ENCODE measurements at regions not wholly inside any gene's neighbourhood (a gene's known extent, or its start where the extent isn't known, plus 50 kb on each side); places are given as distances from the start of the nearest gene placed in this dataset.

DNA sequence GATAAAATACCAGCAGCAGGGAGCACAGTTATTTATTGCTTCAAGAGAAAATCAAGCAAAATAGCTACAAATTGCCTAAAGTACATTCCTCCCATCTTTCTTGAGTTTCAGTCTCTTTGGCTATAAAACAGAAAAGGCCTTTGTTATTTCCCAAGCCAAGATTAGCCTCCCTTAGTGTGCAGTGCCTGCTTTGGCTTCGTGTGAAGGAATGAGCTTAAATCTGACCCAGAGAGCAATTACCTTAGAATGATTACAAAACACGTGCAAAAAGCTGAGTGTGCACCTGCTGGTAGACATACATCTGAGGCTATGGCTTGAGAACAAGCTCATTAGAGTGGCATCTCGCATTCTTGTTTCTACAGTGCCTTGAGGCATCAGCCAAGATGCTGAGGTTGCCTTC lies 250.8 kb downstream of the C4orf33 start:
- Histone ChIP-seq H3K27ac (ENCODE audit: low read depth, low read length, severe bottlenecking) (no peak overlapping the region), H3K4me1 (ENCODE audit: control insufficient read depth, insufficient read depth, low read length, poor library complexity, severe bottlenecking) (no peaks in the 10 kb centered on the region), H3K36me3 (ENCODE audit: control insufficient read depth, insufficient read depth, low read length) (no peaks in the 10 kb centered on the region), H3K9me3 (ENCODE audit: control insufficient read depth, low read length) (no peaks in the 10 kb centered on the region), H3K4me3 (ENCODE audit: extremely low read depth, insufficient read depth, low read length, poor library complexity, severe bottlenecking) (no peak overlapping the region)
- 72 to 86% methylated on average over 2 to 3 of the region's 3 CpGs for WGBS, 2 experiments (ENCODE audit: insufficient coverage in 2 of 2)

DNA sequence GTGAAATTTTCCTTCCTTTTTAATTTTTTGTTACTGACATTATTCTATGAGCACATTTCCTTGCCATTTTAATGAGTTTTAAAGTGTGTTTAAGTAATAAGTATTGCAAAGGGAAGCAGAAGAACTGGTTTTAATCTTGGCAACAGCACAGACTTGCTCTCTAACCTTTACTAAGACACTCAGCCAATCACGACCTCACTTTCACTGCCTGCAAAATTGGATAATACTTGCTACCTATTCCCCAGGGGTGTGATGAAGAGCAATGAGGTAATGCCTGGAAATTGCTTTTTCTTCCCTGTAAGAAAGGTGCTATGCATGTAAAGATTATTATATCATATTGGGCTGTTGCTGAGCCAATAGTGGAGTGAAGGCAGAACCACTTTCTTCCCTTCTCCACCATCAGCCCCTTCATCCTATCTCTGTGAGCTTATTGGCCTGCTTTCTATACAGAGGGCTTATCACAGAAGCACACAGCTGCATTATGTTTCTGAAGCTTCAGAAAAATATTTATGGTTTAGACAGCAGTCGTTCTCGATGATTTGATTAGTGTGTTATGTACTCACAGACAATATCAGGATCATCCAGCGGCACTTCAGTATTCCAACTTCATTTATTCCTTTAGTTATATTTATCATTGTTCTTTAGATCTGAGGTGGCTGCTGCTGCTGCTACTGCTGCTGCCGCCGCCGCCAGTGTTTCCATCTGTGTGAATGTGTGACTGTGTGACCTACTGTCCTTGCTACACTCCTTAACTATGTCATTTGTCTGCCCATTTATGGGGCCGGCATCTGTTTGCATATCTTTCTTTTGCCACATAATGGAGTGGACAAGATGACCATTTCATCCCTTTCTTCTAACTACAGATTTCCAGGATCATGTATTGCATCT lies 255.1 kb downstream of the C4orf33 start:
- H3K27ac ChIP-seq (ENCODE audit: low read depth, low read length, severe bottlenecking) = no peak overlapping the region
- H3K9me3 ChIP-seq (ENCODE audit: control insufficient read depth, low read length) = no peaks in the 10 kb centered on the region
- no peak overlapping the region for H3K4me3 ChIP-seq (ENCODE audit: extremely low read depth, insufficient read depth, low read length, poor library complexity, severe bottlenecking)
- WGBS, 2 experiments (ENCODE audit: insufficient coverage in 2 of 2) = 89 to 100% methylated on average over 1 of the region's 8 CpGs
- H3K4me1 ChIP-seq (ENCODE audit: control insufficient read depth, insufficient read depth, low read length, poor library complexity, severe bottlenecking) = no peaks in the 10 kb centered on the region
- no peaks in the 10 kb centered on the region for H3K36me3 ChIP-seq (ENCODE audit: control insufficient read depth, insufficient read depth, low read length)

DNA sequence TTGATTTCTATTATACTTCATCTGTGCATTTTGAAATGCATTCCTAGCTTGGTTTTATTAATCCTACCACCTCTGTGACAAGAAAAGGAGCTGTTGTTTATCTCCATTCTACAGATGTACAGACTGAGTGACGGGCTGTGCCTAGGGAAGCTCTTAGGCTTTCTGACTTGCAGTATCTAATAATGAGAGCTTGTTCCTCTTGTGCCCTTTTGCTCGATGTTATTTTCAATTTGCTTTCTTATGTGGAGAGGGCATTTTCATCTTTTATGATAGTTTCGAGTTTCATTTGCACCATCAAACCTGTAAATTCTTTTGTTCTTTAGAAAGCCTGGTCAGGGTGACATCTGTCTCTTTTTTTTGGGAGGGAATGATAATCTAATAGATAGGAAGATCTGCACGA lies 256.5 kb downstream of the C4orf33 start:
- Histone ChIP-seq H3K36me3 (ENCODE audit: control insufficient read depth, insufficient read depth, low read length) (no peaks in the 10 kb centered on the region), H3K27ac (ENCODE audit: low read depth, low read length, severe bottlenecking) (no peak overlapping the region), H3K4me3 (ENCODE audit: extremely low read depth, insufficient read depth, low read length, poor library complexity, severe bottlenecking) (no peak overlapping the region), H3K9me3 (ENCODE audit: control insufficient read depth, low read length) (no peaks in the 10 kb centered on the region), H3K4me1 (ENCODE audit: control insufficient read depth, insufficient read depth, low read length, poor library complexity, severe bottlenecking) (no peaks in the 10 kb centered on the region)
- 86% methylated on average over 1 of the region's 4 CpGs; no CpG with 5 or more reads in 1 of the 2 experiments for WGBS, 2 experiments (ENCODE audit: insufficient coverage in 2 of 2)

DNA sequence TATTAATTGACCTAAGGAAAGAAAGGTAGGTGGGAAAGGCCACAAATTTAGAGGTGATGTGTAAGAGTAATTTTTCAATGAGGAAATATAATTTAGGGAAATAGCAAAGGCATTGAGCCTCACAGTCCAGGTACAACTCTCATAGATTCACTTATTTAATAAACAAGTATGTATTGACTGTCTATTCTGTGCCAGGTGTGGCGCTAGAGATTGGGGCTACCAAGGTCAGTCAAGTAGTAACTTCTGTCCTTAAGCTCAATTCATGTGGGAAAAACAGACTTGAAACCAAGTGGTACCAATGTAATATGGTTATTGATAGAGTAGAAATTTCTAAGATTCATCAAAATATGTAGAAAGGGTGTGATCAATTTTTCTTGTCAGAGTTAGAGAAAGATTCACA lies 257.5 kb downstream of the C4orf33 start:
- WGBS, 2 experiments (ENCODE audit: insufficient coverage in 2 of 2) = 60 to 100% methylated on average over 1 of the region's 1 CpG
- Histone ChIP-seq H3K4me3 (ENCODE audit: extremely low read depth, insufficient read depth, low read length, poor library complexity, severe bottlenecking) (no peak overlapping the region), H3K27ac (ENCODE audit: low read depth, low read length, severe bottlenecking) (no peak overlapping the region), H3K4me1 (ENCODE audit: control insufficient read depth, insufficient read depth, low read length, poor library complexity, severe bottlenecking) (peaks cover 4% of the 10 kb centered on the region), H3K9me3 (ENCODE audit: control insufficient read depth, low read length) (no peaks in the 10 kb centered on the region), H3K36me3 (ENCODE audit: control insufficient read depth, insufficient read depth, low read length) (no peaks in the 10 kb centered on the region)

DNA sequence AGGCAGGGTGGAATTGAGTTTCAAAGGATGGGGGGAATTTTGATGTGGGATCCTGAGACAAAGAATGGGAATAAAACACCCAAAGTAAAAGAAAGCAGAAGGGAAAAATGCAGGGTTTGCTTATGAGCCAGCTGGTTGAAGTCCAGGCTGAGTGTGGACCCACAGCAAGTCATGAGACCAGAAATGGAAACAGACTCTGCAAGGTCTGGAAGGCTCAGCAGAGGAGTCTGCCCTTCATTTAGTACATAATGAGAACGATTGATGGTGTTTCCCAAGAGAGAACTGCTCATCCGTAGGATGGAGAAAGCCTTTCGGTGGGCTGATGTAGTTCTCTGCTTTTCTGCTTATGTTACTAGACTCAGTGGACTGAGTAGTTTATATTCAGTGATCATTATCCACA lies 259.1 kb downstream of the C4orf33 start:
- H3K27ac ChIP-seq (ENCODE audit: low read depth, low read length, severe bottlenecking) = no peak overlapping the region
- peaks cover 8% of the 10 kb centered on the region for H3K4me1 ChIP-seq (ENCODE audit: control insufficient read depth, insufficient read depth, low read length, poor library complexity, severe bottlenecking)
- no peaks in the 10 kb centered on the region for H3K36me3 ChIP-seq (ENCODE audit: control insufficient read depth, insufficient read depth, low read length)
- no peak overlapping the region for H3K4me3 ChIP-seq (ENCODE audit: extremely low read depth, insufficient read depth, low read length, poor library complexity, severe bottlenecking)
- no peaks in the 10 kb centered on the region for H3K9me3 ChIP-seq (ENCODE audit: control insufficient read depth, low read length)
- 90% methylated on average over 2 of the region's 3 CpGs for WGBS, 2 experiments (ENCODE audit: insufficient coverage in 2 of 2)

DNA sequence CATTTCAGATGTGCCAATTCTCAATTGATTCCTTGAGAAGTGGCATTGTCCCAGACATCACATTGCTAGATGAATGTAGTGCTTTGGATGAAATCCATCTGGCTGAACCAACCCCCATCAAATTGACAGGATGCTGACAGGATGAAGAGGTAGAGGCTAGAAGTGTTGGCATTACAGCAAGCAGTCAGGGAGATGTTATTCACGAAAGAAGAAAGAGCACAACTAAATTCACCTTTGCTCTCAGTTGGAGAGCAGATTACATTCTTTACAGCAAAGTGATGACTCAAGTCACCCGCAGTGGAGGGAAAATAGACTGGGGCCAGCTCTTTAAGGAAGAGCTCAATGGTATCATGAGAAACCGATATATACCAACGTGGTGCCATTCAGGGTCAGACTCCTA lies 259.6 kb downstream of the C4orf33 start:
- 54% methylated on average over 3 of the region's 4 CpGs for WGBS, 2 experiments (ENCODE audit: insufficient coverage in 2 of 2)
- Histone ChIP-seq H3K4me1 (ENCODE audit: control insufficient read depth, insufficient read depth, low read length, poor library complexity, severe bottlenecking) (peaks cover 8% of the 10 kb centered on the region), H3K9me3 (ENCODE audit: control insufficient read depth, low read length) (no peaks in the 10 kb centered on the region), H3K36me3 (ENCODE audit: control insufficient read depth, insufficient read depth, low read length) (no peaks in the 10 kb centered on the region), H3K27ac (ENCODE audit: low read depth, low read length, severe bottlenecking) (no peak overlapping the region), H3K4me3 (ENCODE audit: extremely low read depth, insufficient read depth, low read length, poor library complexity, severe bottlenecking) (no peak overlapping the region)

DNA sequence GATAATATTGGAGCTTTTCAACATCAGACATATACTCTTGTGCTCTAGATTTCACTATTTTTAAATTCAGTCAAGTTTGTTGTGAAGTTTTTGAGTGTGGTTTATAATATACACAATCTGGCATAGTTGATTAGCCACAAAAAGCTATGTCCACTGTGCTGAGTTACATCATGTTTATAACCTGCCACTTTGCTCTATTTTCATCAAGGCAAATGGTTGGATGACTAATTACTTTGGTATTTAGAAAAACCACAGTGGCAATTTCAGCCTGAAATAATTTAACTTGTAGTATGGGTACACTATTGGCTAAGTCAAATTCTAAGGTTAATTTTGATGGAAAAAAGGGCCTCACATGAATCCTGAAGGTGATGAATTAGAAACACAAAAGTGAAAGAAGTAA lies 262.6 kb downstream of the C4orf33 start:
- H3K27ac ChIP-seq (ENCODE audit: low read depth, low read length, severe bottlenecking) = no peak overlapping the region
- H3K9me3 ChIP-seq (ENCODE audit: control insufficient read depth, low read length) = no peaks in the 10 kb centered on the region
- no peak overlapping the region for H3K4me3 ChIP-seq (ENCODE audit: extremely low read depth, insufficient read depth, low read length, poor library complexity, severe bottlenecking)
- H3K36me3 ChIP-seq (ENCODE audit: control insufficient read depth, insufficient read depth, low read length) = no peaks in the 10 kb centered on the region
- peaks cover 8% of the 10 kb centered on the region for H3K4me1 ChIP-seq (ENCODE audit: control insufficient read depth, insufficient read depth, low read length, poor library complexity, severe bottlenecking)

DNA sequence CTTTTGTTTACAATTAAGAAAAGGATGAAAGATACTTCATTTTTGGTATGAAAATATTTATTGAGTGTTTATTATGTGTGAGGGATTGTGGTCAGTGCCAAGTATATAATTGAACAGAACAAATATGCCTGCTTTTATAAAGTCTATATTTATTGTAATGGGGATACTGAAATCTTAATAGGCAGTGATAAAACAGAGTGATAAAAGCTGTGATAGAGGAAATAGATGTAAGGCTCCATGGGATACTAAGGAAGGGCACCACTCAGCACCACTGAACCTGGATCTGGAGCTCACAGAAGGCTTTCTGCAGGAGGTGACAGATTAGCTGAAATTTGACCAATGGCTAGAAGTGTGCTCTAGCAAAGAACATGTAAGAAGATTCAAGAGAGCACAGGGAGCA lies 263.5 kb downstream of the C4orf33 start:
- H3K4me1 ChIP-seq (ENCODE audit: control insufficient read depth, insufficient read depth, low read length, poor library complexity, severe bottlenecking) = peaks cover 8% of the 10 kb centered on the region
- H3K36me3 ChIP-seq (ENCODE audit: control insufficient read depth, insufficient read depth, low read length) = no peaks in the 10 kb centered on the region
- H3K4me3 ChIP-seq (ENCODE audit: extremely low read depth, insufficient read depth, low read length, poor library complexity, severe bottlenecking) = no peak overlapping the region
- H3K9me3 ChIP-seq (ENCODE audit: control insufficient read depth, low read length) = no peaks in the 10 kb centered on the region
- H3K27ac ChIP-seq (ENCODE audit: low read depth, low read length, severe bottlenecking) = no peak overlapping the region

DNA sequence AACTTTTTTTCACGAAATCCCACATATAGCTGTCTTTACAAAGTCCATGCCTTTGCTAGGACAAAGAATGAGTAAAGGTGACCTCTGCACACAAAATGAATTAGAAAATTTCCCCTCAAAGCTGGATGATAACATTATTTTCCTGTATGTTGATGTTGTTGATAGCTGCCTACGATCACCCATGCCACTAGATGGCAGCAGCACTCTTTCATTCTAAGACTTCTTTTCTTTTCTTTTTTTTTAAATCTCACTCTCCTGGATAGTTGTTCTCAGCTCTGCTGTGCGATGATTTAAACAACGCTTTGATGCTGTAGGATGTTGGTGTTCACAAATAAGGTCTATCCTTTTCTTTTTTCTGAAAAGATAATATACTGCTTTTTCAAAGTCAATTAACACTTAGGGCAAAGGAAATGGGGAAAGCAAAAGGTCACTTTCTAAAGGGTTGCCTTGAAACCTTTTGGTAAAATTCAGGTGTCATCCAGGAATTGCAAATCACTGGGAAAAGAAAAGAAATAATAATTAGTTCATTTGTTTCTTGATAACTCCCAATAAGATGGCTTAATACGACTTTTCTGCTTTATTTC lies 266.8 kb downstream of the C4orf33 start:
- H3K36me3 ChIP-seq (ENCODE audit: control insufficient read depth, insufficient read depth, low read length) = no peaks in the 10 kb centered on the region
- WGBS, 2 experiments (ENCODE audit: insufficient coverage in 2 of 2) = no CpG with 5 or more reads among the region's 5 CpGs
- H3K4me1 ChIP-seq (ENCODE audit: control insufficient read depth, insufficient read depth, low read length, poor library complexity, severe bottlenecking) = peaks cover 8% of the 10 kb centered on the region
- no peaks in the 10 kb centered on the region for H3K9me3 ChIP-seq (ENCODE audit: control insufficient read depth, low read length)
- H3K27ac ChIP-seq (ENCODE audit: low read depth, low read length, severe bottlenecking) = no peak overlapping the region
- H3K4me3 ChIP-seq (ENCODE audit: extremely low read depth, insufficient read depth, low read length, poor library complexity, severe bottlenecking) = no peak overlapping the region

DNA sequence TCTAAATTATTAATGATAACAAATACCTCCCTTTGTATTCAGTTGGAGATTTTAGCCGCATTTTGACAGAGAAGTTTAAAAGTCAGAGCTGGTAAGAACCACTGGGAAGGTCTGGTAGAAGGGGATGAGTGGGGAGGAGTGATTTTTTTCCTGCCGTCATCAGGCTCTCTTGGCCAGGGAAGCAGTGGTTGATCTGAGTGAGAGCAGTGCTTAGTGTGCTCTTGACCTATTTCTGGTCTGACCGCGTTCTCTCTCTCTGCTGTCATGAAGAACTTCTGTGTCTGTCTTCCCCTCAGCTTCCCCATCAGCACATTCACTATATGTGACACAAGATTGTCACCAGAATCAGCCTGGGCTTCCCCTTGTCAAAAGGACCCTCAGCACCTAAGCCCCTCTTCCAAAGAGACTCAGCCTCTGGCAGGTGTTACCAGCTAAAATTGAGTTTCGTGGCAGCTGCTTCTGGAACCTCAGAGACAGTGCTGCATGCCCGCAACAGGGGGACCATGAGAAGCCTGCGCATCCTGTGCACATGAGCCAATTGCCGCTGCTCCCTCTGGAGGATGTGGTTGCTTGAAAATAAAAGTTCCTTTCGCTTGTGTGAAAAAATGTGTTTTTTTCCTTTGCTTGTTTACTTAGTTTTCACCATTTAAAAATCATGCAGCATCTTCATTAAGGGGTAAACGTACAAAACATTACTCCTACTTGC lies 268.9 kb downstream of the C4orf33 start:
- Histone ChIP-seq H3K36me3 (ENCODE audit: control insufficient read depth, insufficient read depth, low read length) (no peaks in the 10 kb centered on the region), H3K27ac (ENCODE audit: low read depth, low read length, severe bottlenecking) (no peak overlapping the region), H3K4me1 (ENCODE audit: control insufficient read depth, insufficient read depth, low read length, poor library complexity, severe bottlenecking) (no peaks in the 10 kb centered on the region), H3K9me3 (ENCODE audit: control insufficient read depth, low read length) (no peaks in the 10 kb centered on the region), H3K4me3 (ENCODE audit: extremely low read depth, insufficient read depth, low read length, poor library complexity, severe bottlenecking) (no peak overlapping the region)
- WGBS, 2 experiments (ENCODE audit: insufficient coverage in 2 of 2) = 83 to 94% methylated on average over 6 to 7 of the region's 10 CpGs
